ENCODE measurements at regions not wholly inside any gene's neighbourhood (a gene's known extent, or its start where the extent isn't known, plus 50 kb on each side); places are given as distances from the start of the nearest gene placed in this dataset.

DNA sequence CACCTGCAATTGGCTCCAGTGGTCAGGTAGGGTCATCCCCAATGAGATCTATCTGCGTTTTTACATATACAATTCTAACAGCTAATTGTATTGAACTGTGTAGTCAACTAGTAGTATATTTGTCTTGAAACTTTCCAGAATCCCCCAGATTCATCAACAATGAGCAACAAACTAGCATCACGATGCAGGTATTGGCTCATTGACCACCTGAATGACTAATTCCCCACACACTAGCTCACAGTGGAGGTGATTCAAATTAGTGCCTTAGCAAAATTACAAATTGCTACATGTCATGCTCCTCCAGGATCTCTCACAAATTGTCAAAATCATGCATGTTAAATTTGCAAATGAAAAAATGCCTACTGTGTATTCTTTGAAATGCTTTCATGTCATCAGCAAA is 62.8 kb upstream of the MPHOSPH6 start:
- TF ChIP-seq, protein P1, sequence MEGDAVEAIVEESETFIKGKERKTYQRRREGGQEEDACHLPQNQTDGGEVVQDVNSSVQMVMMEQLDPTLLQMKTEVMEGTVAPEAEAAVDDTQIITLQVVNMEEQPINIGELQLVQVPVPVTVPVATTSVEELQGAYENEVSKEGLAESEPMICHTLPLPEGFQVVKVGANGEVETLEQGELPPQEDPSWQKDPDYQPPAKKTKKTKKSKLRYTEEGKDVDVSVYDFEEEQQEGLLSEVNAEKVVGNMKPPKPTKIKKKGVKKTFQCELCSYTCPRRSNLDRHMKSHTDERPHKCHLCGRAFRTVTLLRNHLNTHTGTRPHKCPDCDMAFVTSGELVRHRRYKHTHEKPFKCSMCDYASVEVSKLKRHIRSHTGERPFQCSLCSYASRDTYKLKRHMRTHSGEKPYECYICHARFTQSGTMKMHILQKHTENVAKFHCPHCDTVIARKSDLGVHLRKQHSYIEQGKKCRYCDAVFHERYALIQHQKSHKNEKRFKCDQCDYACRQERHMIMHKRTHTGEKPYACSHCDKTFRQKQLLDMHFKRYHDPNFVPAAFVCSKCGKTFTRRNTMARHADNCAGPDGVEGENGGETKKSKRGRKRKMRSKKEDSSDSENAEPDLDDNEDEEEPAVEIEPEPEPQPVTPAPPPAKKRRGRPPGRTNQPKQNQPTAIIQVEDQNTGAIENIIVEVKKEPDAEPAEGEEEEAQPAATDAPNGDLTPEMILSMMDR (IDR thresholded peaks at IDR 0.05), result no peak
- TF ChIP-seq, protein P2, sequence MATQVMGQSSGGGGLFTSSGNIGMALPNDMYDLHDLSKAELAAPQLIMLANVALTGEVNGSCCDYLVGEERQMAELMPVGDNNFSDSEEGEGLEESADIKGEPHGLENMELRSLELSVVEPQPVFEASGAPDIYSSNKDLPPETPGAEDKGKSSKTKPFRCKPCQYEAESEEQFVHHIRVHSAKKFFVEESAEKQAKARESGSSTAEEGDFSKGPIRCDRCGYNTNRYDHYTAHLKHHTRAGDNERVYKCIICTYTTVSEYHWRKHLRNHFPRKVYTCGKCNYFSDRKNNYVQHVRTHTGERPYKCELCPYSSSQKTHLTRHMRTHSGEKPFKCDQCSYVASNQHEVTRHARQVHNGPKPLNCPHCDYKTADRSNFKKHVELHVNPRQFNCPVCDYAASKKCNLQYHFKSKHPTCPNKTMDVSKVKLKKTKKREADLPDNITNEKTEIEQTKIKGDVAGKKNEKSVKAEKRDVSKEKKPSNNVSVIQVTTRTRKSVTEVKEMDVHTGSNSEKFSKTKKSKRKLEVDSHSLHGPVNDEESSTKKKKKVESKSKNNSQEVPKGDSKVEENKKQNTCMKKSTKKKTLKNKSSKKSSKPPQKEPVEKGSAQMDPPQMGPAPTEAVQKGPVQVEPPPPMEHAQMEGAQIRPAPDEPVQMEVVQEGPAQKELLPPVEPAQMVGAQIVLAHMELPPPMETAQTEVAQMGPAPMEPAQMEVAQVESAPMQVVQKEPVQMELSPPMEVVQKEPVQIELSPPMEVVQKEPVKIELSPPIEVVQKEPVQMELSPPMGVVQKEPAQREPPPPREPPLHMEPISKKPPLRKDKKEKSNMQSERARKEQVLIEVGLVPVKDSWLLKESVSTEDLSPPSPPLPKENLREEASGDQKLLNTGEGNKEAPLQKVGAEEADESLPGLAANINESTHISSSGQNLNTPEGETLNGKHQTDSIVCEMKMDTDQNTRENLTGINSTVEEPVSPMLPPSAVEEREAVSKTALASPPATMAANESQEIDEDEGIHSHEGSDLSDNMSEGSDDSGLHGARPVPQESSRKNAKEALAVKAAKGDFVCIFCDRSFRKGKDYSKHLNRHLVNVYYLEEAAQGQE (IDR thresholded peaks at IDR 0.05; ENCODE audit: insufficient read depth in 1 of 2, low read depth in 2 of 2, low read length in 1 of 2), result no peak
- TF ChIP-seq TCF7L2 (IDR thresholded peaks at IDR 0.05; ENCODE audit: low read depth, low read length) (no peak), SIN3A (IDR thresholded peaks at IDR 0.05; ENCODE audit: borderline replicate concordance, insufficient read depth, low read depth, low read length) (no peak), POLR2AphosphoS5 (IDR thresholded peaks at IDR 0.05; ENCODE audit: low read depth, low read length) (no peak)
